CD4-positive, alpha-beta T cell treated with Interleukin-12 subunit alpha and Interleukin-12 subunit beta, for 1 hour (primary cell): ENCODE measurements at regions not wholly inside any gene's neighbourhood (a gene's known extent, or its start where the extent isn't known, plus 50 kb on each side); places are given as distances from the start of the nearest gene placed in this dataset.
"Not testable (repeated sequence)": the region's sequence is repeated elsewhere in the genome, so short reads cannot be mapped to it uniquely, and the experiment has no call there.

Experiments
- DNase-seq: peaks from one replicate; pipeline ENCODE4 v3.0.0-alpha.2; 2020

GRCh38 chrX:104372547-104372946 is 117.8 kb upstream of the ESX1 start:
- no peak for DNase-seq

- no peak for DNase-seq
Observed at GRCh38 chrX:104370089-104370488, 115.4 kb upstream of the ESX1 start.

- DNase-seq = not testable (repeated sequence)
Observed at GRCh38 chrX:104360774-104361173, 106.0 kb upstream of the ESX1 start.

GRCh38 chrX:104359124-104359523 is 104.4 kb upstream of the ESX1 start:
- no peak for DNase-seq

- DNase-seq = no peak
Observed at GRCh38 chrX:104351173-104351769, 96.5 kb upstream of the ESX1 start.

- DNase-seq = no peak
Observed at GRCh38 chrX:104347860-104348259, 93.1 kb upstream of the ESX1 start.

- DNase-seq = peak; percentile 41
Observed at GRCh38 chrX:104343428-104344129, 88.8 kb upstream of the ESX1 start.

GRCh38 chrX:104342065-104342464 is 87.3 kb upstream of the ESX1 start:
- DNase-seq = no peak

GRCh38 chrX:104335756-104336155 is 81.0 kb upstream of the ESX1 start:
- DNase-seq = no peak

- no peak for DNase-seq
Observed at GRCh38 chrX:104334971-104335370, 80.2 kb upstream of the ESX1 start.

- DNase-seq = no peak
Observed at GRCh38 chrX:104330966-104331365, 76.2 kb upstream of the ESX1 start.

GRCh38 chrX:104329731-104330130 is 75.0 kb upstream of the ESX1 start:
- no peak for DNase-seq

- no peak for DNase-seq
Observed at GRCh38 chrX:104325213-104325585, 70.5 kb upstream of the ESX1 start.

- no peak for DNase-seq
Observed at GRCh38 chrX:104324461-104325212, 69.9 kb upstream of the ESX1 start.

GRCh38 chrX:104319346-104319745 is 64.6 kb upstream of the ESX1 start:
- DNase-seq = no peak

- DNase-seq = no peak
Observed at GRCh38 chrX:104318330-104319009, 63.7 kb upstream of the ESX1 start.

GRCh38 chrX:104316739-104317138 is 62.0 kb upstream of the ESX1 start:
- no peak for DNase-seq

GRCh38 chrX:104315555-104315954 is 60.8 kb upstream of the ESX1 start:
- no peak for DNase-seq

GRCh38 chrX:104310657-104311254 is 56.0 kb upstream of the ESX1 start:
- DNase-seq = no peak

- DNase-seq = no peak
Observed at GRCh38 chrX:104310090-104310489, 55.4 kb upstream of the ESX1 start.

GRCh38 chrX:104309169-104309568 is 54.4 kb upstream of the ESX1 start:
- no peak for DNase-seq

- no peak for DNase-seq
Observed at GRCh38 chrX:104307341-104307740, 52.6 kb upstream of the ESX1 start.

GRCh38 chrX:104306180-104306579 is 51.4 kb upstream of the ESX1 start:
- DNase-seq = no peak
